Glomerular visceral epithelial cell (primary cell): ENCODE measurements at regions not wholly inside any gene's neighbourhood (a gene's known extent, or its start where the extent isn't known, plus 50 kb on each side); places are given as distances from the start of the nearest gene placed in this dataset.

Experiments used
- DNase-seq: peaks from one replicate; pipeline ENCODE4 v3.0.0-alpha.2; 2016; ENCODE audit errors: extremely low spot score

DNA sequence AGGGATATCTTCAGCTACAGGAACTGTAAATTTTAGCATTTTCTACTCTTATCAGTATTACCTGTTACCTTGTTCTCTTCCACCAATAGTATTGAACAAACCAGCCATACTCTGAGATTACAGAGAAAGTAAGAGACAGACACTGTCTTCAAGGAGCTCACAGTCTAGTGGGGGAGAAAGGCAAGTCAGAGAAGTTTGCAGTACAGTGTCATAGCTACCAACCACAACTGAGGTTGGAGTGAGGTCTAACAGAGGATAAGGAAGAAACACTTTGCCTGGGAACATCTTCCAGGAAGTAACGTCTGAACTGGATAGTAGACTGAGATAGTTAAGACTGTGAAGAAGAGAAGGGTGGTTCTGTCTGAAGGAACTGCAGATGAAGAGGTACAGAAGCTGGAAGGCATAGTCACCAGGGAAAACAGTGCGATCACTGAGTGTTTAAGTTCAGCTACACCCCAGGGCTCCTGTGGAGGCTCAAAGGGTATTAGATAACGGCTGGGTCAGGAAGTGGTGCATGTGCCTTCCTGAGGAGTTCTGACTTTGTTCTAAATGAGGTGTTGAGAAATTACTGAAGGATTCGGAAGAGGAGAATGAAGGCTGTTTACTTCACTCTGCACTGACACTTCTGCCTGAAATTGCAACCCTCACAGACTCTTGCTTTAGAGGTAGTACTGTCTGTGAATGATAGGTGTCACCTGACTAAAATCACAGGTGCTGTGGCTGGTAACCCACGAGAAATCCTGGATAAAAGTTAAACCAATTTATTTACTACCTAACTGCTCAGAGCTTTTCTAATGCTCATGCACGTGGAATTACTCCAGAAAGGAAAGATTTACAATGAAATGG, 841.6 kb downstream of the MAT2B start:
- no peak for DNase-seq

DNA sequence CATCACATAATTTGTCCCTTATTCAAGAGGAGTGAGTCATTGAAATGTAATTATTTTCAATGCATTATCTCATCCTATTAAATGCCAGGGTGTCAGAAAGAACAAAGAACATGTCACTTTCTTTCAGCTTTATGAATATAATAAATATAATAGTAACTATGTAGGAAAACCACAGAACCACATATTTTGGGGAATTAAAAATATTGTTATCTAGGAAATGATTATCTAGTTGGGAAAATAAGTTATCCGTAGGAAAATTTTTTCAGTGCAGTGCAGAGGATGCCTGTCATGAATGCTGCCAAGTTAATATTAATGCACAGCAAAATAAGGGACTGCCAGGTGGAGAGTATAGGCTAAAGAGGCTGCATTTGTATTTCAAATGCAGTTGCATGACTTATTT, 844.8 kb downstream of the MAT2B start:
- DNase-seq, result no peak

DNA sequence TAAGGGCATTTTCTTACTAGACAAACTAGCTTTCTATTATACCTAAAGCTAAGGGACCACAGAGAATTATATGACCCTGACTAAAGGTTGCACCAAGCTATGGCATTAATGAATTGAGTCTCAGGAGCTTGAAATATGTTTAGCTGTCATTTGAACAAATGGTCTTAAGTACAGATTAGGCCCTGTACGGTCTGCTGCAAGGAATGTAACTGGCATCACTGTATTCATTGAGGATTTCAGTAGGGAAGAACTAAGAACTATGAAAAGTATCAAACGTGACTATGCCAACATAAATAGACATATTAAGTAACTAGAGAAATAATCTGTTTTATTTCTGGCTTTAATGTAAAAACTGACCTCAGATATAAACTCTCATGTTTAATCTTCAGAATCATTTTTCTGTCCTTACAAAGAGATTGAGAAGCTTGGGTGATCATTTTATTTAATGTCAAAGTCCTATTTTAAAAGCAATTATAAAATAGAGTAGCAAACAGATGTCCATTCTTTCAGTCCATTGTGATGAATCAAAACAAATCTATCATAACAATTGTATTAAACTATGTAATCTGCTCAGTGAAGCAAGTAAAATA, 845.9 kb downstream of the MAT2B start:
- DNase-seq, result no peak

DNA sequence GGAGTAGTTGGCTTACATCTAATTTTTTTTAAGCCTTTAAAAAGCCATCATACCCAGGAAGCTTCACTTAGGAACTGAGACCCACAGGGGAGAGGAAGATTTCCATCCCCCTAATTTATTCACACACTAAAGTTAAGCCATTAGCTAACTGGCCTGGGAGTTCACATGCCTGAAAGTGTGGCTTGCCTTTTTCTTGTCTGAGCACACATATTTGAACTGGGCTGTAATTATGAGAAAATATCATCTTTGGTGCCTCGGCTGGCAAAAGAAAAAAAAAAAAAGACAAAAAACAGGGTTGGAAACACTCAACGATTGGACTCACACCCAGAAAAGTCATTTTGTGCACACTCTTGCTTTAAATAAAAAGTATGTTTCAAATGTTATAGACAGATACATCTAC, 847.3 kb downstream of the MAT2B start:
- DNase-seq, result no peak

DNA sequence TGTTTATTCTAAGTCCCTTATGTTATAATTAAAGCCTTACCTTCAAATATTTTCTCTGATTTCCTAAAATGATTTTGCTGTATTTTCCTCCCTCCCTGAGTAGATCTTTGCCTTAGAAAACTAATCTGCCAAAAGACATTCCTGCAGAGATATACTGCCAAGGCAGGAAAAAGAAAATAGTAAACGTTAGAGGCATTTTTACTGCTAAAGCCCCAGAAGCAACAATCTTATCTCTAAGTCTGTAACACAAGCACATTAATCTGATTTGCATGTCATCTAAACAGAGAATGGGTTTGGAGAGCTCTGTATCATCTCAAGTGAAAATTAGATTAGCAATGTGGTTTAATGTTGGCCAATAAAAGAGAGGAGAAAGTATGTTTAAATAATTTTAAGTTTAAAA, 847.7 kb downstream of the MAT2B start:
- DNase-seq, result no peak

DNA sequence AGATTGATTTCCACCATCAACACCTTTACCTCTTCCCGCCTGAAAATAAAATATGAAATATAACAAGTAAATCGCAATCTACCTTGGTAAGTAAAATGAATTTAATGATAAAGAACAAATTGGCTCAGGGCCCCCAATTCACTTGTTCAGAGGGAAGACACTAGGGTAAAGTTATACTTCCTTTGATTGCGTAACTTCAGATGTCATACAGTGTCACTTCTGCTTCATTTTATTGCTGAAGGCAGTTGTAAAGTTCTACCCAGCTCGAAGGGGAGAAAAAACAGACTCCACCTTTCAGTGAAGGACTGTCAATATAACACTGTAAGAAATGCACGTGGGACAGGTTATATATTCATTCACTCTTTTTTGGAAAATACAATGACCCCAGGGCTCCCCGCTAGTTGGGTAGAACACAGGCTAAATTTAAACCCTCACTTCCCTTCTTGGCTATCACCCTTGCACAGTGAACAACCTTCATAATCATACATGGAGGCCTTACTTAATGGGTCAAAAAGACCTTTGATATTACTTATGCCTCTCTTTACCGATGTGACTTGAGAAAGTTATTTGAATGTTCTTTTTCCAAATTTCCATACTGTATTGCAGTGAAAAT, 848.8 kb downstream of the MAT2B start:
- no peak for DNase-seq

DNA sequence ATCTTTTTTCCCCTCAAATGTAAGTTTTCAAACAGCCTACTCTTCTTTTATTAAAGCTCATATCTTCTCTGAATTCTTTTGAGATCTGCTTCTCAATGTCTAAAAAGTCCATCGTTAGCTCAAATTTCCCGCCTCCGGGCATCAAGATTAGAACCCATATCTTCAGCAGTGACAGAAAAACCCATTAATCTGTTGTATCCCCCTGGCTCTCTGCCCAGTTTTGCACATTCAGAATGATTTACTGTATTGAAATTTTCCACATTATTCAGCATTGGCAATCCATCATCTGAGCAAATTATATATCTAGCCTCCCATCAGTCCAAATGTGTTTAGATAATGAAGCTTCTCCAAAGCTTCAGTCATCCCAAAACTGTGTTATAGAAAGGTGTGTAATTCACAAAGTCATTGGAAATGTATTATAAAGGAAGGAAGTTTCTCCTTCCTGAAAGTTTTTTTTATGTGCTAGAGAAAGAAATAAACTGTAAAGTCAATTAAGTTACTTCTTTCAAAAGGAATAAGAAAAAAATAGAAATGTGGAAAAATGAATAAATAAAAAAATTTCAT, 849.9 kb downstream of the MAT2B start:
- no peak for DNase-seq

DNA sequence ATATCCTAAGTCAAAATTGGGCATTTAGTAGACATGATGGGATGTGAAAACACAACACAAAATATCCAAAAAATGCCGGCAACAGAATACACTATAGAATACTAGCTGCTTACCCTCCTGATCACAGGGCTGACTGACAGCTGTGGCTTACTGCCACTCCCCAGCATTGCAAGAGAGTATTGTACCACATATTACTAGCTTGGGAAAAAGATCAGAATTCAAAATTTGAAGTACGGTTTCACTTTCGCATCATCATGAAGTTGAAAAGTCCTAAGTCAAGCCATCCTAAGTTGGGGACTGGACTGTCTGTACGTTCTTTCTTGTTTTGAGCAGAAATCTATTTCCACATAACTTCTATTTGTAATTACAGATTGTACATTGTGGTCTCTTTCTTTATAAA, 851.4 kb downstream of the MAT2B start:
- DNase-seq, result no peak

DNA sequence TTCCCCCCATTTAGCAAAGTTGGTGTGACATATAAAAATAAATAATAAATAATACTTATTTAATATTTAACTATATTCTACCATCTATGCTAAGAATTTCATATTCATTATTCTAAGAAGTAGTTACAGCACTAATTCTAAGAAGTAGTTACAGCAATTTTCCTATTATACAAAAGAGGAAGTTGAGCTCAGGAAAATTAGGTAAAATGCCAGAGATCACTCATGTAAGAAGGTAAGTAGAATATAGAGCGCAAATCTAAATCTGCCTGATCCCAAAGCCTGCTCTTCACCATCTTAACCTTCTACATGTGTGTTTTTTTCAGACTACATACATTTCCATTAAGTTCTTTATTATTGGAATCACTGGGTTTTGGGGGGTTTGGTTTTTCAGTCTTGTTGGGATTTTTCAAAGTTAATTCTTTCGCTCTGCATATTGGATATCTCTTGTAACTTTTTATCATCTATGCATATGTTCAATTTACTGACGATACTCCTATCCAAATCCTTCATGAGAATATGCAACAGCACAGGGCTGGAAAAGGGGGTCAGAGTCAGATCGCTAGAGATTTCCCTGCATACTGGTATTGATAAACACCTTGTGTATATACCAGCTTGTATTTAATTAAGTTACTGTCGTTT, 852.1 kb downstream of the MAT2B start:
- DNase-seq, result no peak

DNA sequence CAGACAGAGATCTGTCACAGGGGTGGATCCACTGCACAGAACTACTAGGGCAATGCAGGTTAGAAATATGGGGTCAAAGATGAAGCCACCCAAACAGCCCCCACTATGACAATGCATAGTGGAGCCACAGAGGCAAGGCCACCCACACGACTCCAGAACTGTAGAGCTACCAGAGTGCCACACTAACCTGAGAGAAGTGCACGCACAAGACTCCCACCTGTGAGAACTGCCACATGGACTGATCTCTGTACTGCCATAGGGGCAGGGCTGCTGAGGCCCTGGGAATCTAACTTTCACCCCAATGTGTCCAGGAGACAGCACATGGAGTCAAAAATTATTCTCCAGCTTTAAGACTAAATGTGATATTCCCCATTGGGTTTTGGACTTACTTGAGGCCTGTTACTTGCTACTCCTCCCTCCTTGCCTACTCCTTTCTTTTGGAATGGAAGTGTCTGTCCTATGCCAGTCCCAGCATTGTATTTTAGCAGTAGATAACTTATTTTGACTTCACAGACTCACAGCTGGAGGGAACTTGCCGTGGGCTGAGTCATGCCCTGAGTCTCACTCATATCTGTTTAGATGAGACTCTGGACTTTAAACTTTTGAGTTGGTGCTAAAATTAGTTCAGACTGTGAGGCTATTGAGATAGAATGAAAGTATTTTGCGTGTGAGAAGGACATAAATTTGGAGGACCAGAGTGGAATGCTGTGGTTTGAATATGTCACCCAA, 853.3 kb downstream of the MAT2B start:
- peak; percentile 28 for DNase-seq

DNA sequence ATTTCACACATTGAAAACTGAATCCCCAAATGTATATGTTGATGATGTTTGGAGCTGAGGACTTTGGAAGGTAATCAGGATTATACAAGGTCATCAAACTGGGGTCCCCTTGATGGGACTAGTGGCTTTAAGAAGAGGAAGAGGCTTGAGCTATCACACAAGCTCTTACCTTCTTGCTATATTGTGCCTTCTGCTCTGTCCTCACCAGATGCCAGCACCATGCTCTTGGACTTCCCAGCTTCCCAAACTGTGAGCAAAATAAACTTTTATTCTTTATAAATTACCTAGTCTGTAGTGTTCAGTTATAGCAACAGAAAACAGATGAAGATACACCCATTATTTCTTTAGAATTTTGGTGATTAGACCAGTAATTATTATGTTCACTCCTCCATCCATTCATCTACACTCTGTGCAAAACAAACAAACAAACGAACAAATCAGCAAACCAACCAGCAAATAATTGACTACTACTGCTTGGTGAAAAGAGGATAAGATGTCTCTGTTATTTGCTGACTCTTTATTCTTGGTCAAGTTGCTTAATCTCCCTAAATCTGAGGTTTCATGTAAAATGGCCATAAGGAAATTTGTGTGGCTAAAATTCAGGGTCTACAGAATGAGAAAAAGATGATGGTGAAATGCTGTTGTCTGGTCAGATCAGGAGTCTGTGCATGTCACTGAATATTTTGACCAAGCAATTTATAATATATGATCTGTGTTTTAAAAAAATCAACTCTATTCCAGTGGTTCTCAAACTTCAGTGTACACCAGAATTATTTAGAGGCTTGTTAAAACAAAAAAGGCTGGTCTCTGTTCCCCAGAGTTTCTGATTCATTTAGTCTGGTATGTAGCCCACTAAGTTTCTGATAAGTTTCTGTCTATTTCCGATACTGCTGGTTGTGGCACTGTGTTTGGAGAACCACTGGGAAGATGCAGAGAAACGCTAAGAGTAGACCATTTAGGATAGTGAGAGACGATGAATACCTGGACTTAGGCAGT, 854.1 kb downstream of the MAT2B start:
- no peak for DNase-seq

DNA sequence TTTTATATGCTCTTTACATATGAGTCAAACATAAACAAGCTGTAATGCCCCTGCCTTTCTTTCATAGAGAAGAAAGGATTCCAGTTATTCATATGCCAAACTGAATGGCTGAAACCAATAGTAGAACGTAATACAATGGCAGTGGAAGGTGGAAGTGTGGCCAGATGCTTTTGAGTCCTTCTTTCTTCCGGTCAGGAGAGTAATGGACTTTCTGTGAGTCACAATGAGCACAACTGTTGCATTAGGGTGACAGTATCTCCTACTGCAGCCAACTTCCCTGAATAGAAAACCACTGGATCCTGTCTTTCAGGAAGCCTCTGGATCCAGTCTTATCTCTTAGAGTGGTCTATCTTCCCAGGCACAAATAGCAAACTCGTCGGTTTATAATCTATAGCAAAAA, 855.2 kb downstream of the MAT2B start:
- no peak for DNase-seq

DNA sequence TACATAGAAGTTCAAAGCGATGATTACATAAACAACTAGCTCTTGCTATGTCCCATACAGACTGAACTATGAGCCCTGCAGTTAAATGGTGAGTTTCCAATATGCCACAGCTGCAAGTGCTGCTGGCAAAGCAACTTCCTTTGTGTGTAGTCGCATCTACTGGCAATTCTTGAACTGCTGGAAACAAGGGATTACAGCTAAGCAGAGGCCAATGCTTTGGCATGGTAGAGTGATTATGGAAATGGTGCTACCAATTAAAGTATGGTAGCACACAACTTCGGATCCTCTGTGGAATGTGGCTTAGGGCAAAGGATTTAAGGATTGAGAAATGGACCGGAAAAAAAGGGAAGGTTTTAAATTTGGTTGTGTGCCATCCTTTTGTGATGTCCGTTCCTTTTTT, 856.6 kb downstream of the MAT2B start:
- DNase-seq, result no peak

DNA sequence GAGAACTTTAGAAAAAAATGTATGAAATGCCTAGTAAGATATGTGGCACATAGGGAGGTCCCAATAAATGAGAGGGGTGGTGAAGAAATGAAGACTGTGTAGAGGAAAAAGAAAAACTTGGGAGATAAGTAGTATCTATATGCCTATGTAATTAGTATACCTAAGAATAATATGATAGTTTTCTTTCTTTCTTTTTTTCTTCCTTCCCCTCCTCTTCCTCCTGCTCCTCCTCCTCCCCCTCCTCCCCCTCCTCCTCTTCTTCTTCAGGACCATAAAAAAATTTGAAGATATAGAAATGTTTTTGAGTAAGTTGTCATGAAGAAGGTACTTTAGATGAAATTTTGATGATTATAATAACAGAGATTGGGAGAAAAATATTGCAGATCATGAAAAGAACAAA, 857.4 kb downstream of the MAT2B start:
- DNase-seq, result no peak

DNA sequence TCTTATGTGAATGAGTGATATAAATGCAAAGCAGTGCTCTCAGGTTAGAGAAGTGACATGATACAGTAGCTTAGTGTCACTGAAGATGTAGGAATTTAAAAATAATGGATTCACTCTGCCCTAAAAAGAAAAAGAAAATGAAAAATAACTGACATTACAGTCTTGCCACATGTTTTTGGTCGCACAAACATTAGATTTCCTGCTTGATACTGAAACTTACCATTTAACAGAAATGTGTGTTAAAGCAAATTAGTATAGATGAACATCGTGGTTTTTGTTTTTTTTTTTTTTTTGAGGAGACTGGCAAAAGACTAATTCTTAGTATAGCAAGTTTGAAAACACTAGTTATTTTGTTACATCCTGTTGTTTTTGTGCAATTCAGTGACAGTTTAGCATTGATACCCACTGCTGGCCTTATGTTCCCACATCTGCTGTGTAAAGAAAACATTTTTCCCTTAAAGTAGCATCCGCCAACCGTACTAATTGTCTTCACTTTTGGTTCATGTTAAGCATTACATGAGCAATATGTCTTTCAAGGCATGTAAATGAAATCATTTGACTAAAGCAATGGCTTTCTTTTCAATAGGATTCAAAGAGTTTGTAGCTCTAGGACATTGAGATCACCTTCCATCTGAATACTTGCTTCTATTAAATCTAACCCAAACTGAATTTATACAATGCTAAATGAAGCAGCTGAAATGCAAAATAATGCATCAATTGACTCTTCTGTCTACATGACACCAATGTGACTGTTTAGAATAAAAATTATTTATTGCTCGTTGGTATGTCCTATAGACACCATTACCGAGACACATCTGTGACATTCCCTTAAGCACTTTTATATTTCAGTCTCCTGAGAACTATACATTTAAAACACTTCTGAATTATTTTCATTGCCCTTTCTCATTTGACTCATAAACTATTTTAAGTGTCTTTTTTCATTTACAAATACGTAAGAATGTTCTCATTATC, 859.1 kb downstream of the MAT2B start:
- no peak for DNase-seq

DNA sequence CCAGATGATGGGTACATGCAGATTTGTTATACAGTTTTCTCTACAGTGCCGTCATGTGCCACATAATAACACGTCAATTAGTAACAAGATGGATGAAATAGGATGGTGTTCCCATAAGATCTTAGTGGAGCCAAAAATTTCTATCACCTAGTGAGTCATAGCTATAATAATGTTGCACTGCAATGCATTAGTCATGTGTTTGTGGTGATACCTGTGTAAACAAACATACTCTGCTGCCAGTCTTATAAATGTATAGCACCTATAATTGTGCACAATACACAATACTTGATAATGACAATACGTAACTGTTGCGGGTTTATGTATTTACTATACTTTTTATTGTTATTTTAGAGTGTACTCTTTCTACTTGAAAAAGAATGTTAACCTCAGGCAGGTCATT, 865.4 kb downstream of the MAT2B start:
- DNase-seq, result no peak

DNA sequence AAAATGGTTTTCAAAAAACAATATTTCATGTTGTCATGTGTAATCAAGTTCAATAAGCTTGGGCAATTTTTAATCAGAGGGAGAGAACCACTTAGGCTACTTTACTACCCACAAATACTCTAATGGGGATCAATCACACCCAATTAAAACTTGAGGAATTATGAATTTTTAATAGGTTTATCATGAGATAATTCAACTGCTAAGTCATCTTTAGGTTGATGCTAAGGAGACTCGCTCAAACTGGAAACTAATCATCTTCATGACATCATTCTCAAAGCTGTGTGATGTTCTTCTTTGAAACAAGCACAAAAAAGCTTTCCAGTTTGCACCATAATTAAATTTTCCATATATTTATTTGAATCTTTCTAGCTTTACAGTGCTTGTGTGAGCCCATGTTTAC, 867.5 kb downstream of the MAT2B start:
- no peak for DNase-seq

DNA sequence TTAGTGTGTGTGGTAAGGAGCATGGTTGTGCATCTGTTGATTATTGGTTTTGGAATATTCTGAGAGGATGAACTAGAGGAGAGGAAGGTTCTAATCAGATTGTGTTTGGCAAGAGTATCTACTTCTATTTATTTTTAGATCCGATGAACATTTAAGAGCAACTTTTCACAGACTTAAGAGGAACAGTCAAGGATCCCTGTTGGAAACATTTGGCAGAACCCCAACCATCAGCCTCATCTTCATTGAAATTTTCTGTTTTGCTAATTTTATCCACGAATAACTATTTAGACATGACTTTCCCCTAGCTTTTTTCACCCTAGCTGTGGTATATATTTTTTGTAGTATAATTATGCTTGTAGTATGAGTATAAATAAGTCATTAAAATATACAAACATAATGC, 868.5 kb downstream of the MAT2B start:
- DNase-seq, result no peak

DNA sequence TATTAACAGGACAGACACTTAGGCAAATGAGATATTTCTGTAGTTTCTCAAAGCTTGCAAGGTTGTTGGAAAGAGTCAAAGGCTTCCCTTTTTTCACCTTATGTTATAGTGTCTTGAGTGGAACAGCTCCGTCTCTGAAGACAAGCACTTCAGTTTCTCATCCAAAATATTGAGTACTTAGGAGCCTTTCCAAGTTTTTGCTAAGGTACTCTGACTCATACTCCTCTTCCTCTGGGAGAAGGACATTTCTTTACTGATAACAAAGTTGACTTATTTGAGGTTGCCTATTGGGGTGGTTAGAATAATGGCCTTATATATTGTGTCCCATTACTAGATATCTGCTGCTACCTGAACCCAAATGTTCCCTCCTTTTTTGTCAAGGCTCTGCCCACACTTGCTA, 869.6 kb downstream of the MAT2B start:
- DNase-seq, result no peak
